ENCODE measurements at regions not wholly inside any gene's neighbourhood (a gene's known extent, or its start where the extent isn't known, plus 50 kb on each side); places are given as distances from the start of the nearest gene placed in this dataset.
"Not testable (repeated sequence)": the region's sequence is repeated elsewhere in the genome, so short reads cannot be mapped to it uniquely, and the experiment has no call there.

DNA sequence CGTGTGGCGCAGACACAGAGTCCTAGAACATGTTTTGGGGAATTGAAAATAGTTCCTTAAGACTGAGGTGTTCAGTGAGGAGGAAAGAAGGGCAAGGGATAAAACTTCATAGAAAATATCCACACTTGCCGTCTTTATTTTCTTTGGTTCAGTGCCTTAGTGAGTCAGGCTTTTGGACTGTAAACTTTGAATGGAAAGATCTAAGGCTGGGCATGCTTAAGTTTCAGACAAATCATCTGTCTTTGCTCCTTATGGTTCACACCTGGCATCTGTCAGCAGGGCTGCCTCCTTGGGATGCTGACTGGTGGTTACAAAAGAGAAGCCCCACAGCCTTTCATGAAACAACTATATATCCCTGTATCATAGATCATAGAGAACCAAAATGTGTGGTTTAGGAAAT, 136.3 kb upstream of the PRICKLE1 start:
- H3K27ac ChIP-seq (ENCODE audit: low read depth in 1 of 2, low read length in 1 of 2), result no peak overlapping the region
- no peak overlapping the region for H3K9ac ChIP-seq (ENCODE audit: insufficient read depth in 1 of 2, low read length in 2 of 2)
- H3K27me3 ChIP-seq (ENCODE audit: control insufficient read depth in 3 of 3, insufficient read depth in 3 of 3, low read length in 2 of 3), result no peaks in the 10 kb centered on the region
- H3K36me3 ChIP-seq (ENCODE audit: control insufficient read depth in 4 of 4, insufficient read depth in 4 of 4, low read length in 4 of 4), result no peaks in the 10 kb centered on the region
- no peak overlapping the region for H3K4me3 ChIP-seq
- H3K4me1 ChIP-seq (ENCODE audit: control insufficient read depth in 5 of 5, insufficient read depth in 5 of 5, low read length in 5 of 5), result peaks cover 0 to 2% (median 0%) of the 10 kb centered on the region in 5 donors
- DNase-seq (no peak), ATAC-seq (ENCODE audit: insufficient read depth, low FRiP score) (no peak)
- TF ChIP-seq, protein P1, sequence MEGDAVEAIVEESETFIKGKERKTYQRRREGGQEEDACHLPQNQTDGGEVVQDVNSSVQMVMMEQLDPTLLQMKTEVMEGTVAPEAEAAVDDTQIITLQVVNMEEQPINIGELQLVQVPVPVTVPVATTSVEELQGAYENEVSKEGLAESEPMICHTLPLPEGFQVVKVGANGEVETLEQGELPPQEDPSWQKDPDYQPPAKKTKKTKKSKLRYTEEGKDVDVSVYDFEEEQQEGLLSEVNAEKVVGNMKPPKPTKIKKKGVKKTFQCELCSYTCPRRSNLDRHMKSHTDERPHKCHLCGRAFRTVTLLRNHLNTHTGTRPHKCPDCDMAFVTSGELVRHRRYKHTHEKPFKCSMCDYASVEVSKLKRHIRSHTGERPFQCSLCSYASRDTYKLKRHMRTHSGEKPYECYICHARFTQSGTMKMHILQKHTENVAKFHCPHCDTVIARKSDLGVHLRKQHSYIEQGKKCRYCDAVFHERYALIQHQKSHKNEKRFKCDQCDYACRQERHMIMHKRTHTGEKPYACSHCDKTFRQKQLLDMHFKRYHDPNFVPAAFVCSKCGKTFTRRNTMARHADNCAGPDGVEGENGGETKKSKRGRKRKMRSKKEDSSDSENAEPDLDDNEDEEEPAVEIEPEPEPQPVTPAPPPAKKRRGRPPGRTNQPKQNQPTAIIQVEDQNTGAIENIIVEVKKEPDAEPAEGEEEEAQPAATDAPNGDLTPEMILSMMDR (IDR thresholded peaks at IDR 0.05; ENCODE audit: control extremely low read depth, extremely low read depth), result no peak
- 95 to 97% methylated on average over 3 of the region's 3 CpGs for WGBS, 2 donors
- H3K9me3 ChIP-seq (ENCODE audit: control insufficient read depth in 4 of 4, insufficient read depth in 3 of 4, low read length in 3 of 4), result peaks cover 0 to 5% (median 3%) of the 10 kb centered on the region in 4 donors

GRCh38 chr12:42716491-42716891, 126.9 kb upstream of the PRICKLE1 start:
- WGBS, 2 donors, result 56 to 67% methylated on average over 5 of the region's 5 CpGs
- Histone ChIP-seq H3K4me1 (ENCODE audit: control insufficient read depth in 5 of 5, insufficient read depth in 5 of 5, low read length in 5 of 5) (no peaks in the 10 kb centered on the region), H3K9me3 (ENCODE audit: control insufficient read depth in 4 of 4, insufficient read depth in 3 of 4, low read length in 3 of 4) (peaks cover 0 to 4% (median 0%) of the 10 kb centered on the region in 4 donors), H3K36me3 (ENCODE audit: control insufficient read depth in 4 of 4, insufficient read depth in 4 of 4, low read length in 4 of 4) (no peaks in the 10 kb centered on the region), H3K4me3 (no peak overlapping the region), H3K27me3 (ENCODE audit: control insufficient read depth in 3 of 3, insufficient read depth in 3 of 3, low read length in 2 of 3) (no peaks in the 10 kb centered on the region), H3K27ac (ENCODE audit: low read depth in 1 of 2, low read length in 1 of 2) (no peak overlapping the region), H3K9ac (ENCODE audit: insufficient read depth in 1 of 2, low read length in 2 of 2) (no peak overlapping the region)
- ATAC-seq (ENCODE audit: insufficient read depth, low FRiP score) (no peak), DNase-seq (peak in 1 of 3 donors; percentile 16)
- TF ChIP-seq, protein P1 (IDR thresholded peaks at IDR 0.05; ENCODE audit: control extremely low read depth, extremely low read depth), result no peak

DNA sequence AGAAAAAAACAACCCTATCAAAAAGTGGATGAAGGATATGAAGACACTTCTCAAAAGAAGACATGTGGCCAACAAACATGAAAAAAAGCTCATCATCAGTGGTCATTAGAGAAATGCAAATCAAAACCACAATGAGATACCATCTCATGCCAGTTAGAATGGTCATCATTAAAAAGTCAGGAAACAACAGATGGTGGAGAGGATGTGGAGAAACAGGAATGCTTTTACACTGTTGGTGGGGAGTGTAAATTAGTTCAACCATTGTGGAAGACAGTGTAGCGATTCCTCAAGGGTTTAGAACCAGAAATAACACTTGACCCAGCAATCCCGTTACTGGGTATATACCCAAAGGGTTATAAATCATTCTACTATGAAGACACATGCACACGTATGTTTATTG, 124.0 kb upstream of the PRICKLE1 start:
- H3K4me3 ChIP-seq; H3K9ac ChIP-seq (ENCODE audit: insufficient read depth in 1 of 2, low read length in 2 of 2); ATAC-seq (ENCODE audit: insufficient read depth, low FRiP score); H3K27me3 ChIP-seq (ENCODE audit: control insufficient read depth in 3 of 3, insufficient read depth in 3 of 3, low read length in 2 of 3); H3K9me3 ChIP-seq (ENCODE audit: control insufficient read depth in 4 of 4, insufficient read depth in 3 of 4, low read length in 3 of 4); H3K27ac ChIP-seq (ENCODE audit: low read depth in 1 of 2, low read length in 1 of 2); DNase-seq; H3K4me1 ChIP-seq (ENCODE audit: control insufficient read depth in 5 of 5, insufficient read depth in 5 of 5, low read length in 5 of 5); H3K36me3 ChIP-seq (ENCODE audit: control insufficient read depth in 4 of 4, insufficient read depth in 4 of 4, low read length in 4 of 4): not testable (repeated sequence)
- 86 to 91% methylated on average over 3 of the region's 3 CpGs for WGBS, 2 donors

- H3K4me1 ChIP-seq (ENCODE audit: control insufficient read depth in 5 of 5, insufficient read depth in 5 of 5, low read length in 5 of 5), result peaks cover 0 to 13% (median 0%) of the 10 kb centered on the region in 5 donors
- not testable (repeated sequence) for H3K9me3 ChIP-seq (ENCODE audit: control insufficient read depth in 4 of 4, insufficient read depth in 3 of 4, low read length in 3 of 4); H3K9ac ChIP-seq (ENCODE audit: insufficient read depth in 1 of 2, low read length in 2 of 2); DNase-seq; H3K27ac ChIP-seq (ENCODE audit: low read depth in 1 of 2, low read length in 1 of 2); ATAC-seq (ENCODE audit: insufficient read depth, low FRiP score); H3K27me3 ChIP-seq (ENCODE audit: control insufficient read depth in 3 of 3, insufficient read depth in 3 of 3, low read length in 2 of 3); H3K36me3 ChIP-seq (ENCODE audit: control insufficient read depth in 4 of 4, insufficient read depth in 4 of 4, low read length in 4 of 4); H3K4me3 ChIP-seq
- WGBS, 2 donors, result 78 to 80% methylated on average over 6 of the region's 6 CpGs
Observed at GRCh38 chr12:42708374-42708773, 118.8 kb upstream of the PRICKLE1 start.

All from lung (tissue), 11 donors.